ENCODE measurements at regions not wholly inside any gene's neighbourhood (a gene's known extent, or its start where the extent isn't known, plus 50 kb on each side); places are given as distances from the start of the nearest gene placed in this dataset.

GRCh38 chr20:39777610-39778009 is 815.5 kb downstream of the DHX35 start:
- Histone ChIP-seq H3K9me3 (ENCODE audit: control insufficient read depth, insufficient read depth, low read length) (no peaks in the 10 kb centered on the region), H3K4me3 (ENCODE audit: low read depth, low read length) (no peak overlapping the region), H3K9ac (ENCODE audit: low read depth, low read length) (no peak overlapping the region), H3K36me3 (ENCODE audit: control insufficient read depth, insufficient read depth, low read length) (no peaks in the 10 kb centered on the region), H3K27me3 (ENCODE audit: control insufficient read depth, insufficient read depth, low read length) (no peaks in the 10 kb centered on the region), H3K4me1 (ENCODE audit: control insufficient read depth, insufficient read depth, low read length) (no peaks in the 10 kb centered on the region)

GRCh38 chr20:39775110-39775509 is 813.0 kb downstream of the DHX35 start:
- Histone ChIP-seq H3K4me1 (ENCODE audit: control insufficient read depth, insufficient read depth, low read length) (no peaks in the 10 kb centered on the region), H3K9ac (ENCODE audit: low read depth, low read length) (no peak overlapping the region), H3K27me3 (ENCODE audit: control insufficient read depth, insufficient read depth, low read length) (no peaks in the 10 kb centered on the region), H3K36me3 (ENCODE audit: control insufficient read depth, insufficient read depth, low read length) (no peaks in the 10 kb centered on the region), H3K4me3 (ENCODE audit: low read depth, low read length) (no peak overlapping the region), H3K9me3 (ENCODE audit: control insufficient read depth, insufficient read depth, low read length) (no peaks in the 10 kb centered on the region)

- Histone ChIP-seq H3K9ac (ENCODE audit: low read depth, low read length) (no peak overlapping the region), H3K36me3 (ENCODE audit: control insufficient read depth, insufficient read depth, low read length) (no peaks in the 10 kb centered on the region), H3K4me1 (ENCODE audit: control insufficient read depth, insufficient read depth, low read length) (no peaks in the 10 kb centered on the region), H3K4me3 (ENCODE audit: low read depth, low read length) (no peak overlapping the region), H3K9me3 (ENCODE audit: control insufficient read depth, insufficient read depth, low read length) (no peaks in the 10 kb centered on the region), H3K27me3 (ENCODE audit: control insufficient read depth, insufficient read depth, low read length) (no peaks in the 10 kb centered on the region)
Measured at GRCh38 chr20:39773380-39774000, 811.3 kb downstream of the DHX35 start.

GRCh38 chr20:39767352-39767751 is 805.2 kb downstream of the DHX35 start:
- H3K4me3 ChIP-seq (ENCODE audit: low read depth, low read length) = no peak overlapping the region
- H3K27me3 ChIP-seq (ENCODE audit: control insufficient read depth, insufficient read depth, low read length) = no peaks in the 10 kb centered on the region
- H3K9ac ChIP-seq (ENCODE audit: low read depth, low read length) = no peak overlapping the region
- no peaks in the 10 kb centered on the region for H3K9me3 ChIP-seq (ENCODE audit: control insufficient read depth, insufficient read depth, low read length)
- H3K36me3 ChIP-seq (ENCODE audit: control insufficient read depth, insufficient read depth, low read length) = no peaks in the 10 kb centered on the region
- H3K4me1 ChIP-seq (ENCODE audit: control insufficient read depth, insufficient read depth, low read length) = no peaks in the 10 kb centered on the region

- no peaks in the 10 kb centered on the region for H3K27me3 ChIP-seq (ENCODE audit: control insufficient read depth, insufficient read depth, low read length)
- H3K4me3 ChIP-seq (ENCODE audit: low read depth, low read length) = no peak overlapping the region
- no peaks in the 10 kb centered on the region for H3K36me3 ChIP-seq (ENCODE audit: control insufficient read depth, insufficient read depth, low read length)
- H3K9me3 ChIP-seq (ENCODE audit: control insufficient read depth, insufficient read depth, low read length) = no peaks in the 10 kb centered on the region
- H3K9ac ChIP-seq (ENCODE audit: low read depth, low read length) = no peak overlapping the region
- no peaks in the 10 kb centered on the region for H3K4me1 ChIP-seq (ENCODE audit: control insufficient read depth, insufficient read depth, low read length)
Measured at GRCh38 chr20:39766333-39766732, 804.2 kb downstream of the DHX35 start.

GRCh38 chr20:39762716-39763115 is 800.6 kb downstream of the DHX35 start:
- H3K36me3 ChIP-seq (ENCODE audit: control insufficient read depth, insufficient read depth, low read length) = no peaks in the 10 kb centered on the region
- no peaks in the 10 kb centered on the region for H3K9me3 ChIP-seq (ENCODE audit: control insufficient read depth, insufficient read depth, low read length)
- no peak overlapping the region for H3K9ac ChIP-seq (ENCODE audit: low read depth, low read length)
- H3K4me3 ChIP-seq (ENCODE audit: low read depth, low read length) = no peak overlapping the region
- no peaks in the 10 kb centered on the region for H3K27me3 ChIP-seq (ENCODE audit: control insufficient read depth, insufficient read depth, low read length)
- H3K4me1 ChIP-seq (ENCODE audit: control insufficient read depth, insufficient read depth, low read length) = no peaks in the 10 kb centered on the region

- Histone ChIP-seq H3K27me3 (ENCODE audit: control insufficient read depth, insufficient read depth, low read length) (no peaks in the 10 kb centered on the region), H3K36me3 (ENCODE audit: control insufficient read depth, insufficient read depth, low read length) (no peaks in the 10 kb centered on the region), H3K9ac (ENCODE audit: low read depth, low read length) (no peak overlapping the region), H3K4me3 (ENCODE audit: low read depth, low read length) (no peak overlapping the region), H3K4me1 (ENCODE audit: control insufficient read depth, insufficient read depth, low read length) (no peaks in the 10 kb centered on the region), H3K9me3 (ENCODE audit: control insufficient read depth, insufficient read depth, low read length) (no peaks in the 10 kb centered on the region)
Measured at GRCh38 chr20:39758876-39759275, 796.7 kb downstream of the DHX35 start.

GRCh38 chr20:39756828-39757227 is 794.7 kb downstream of the DHX35 start:
- no peaks in the 10 kb centered on the region for H3K9me3 ChIP-seq (ENCODE audit: control insufficient read depth, insufficient read depth, low read length)
- no peaks in the 10 kb centered on the region for H3K27me3 ChIP-seq (ENCODE audit: control insufficient read depth, insufficient read depth, low read length)
- no peaks in the 10 kb centered on the region for H3K4me1 ChIP-seq (ENCODE audit: control insufficient read depth, insufficient read depth, low read length)
- no peaks in the 10 kb centered on the region for H3K36me3 ChIP-seq (ENCODE audit: control insufficient read depth, insufficient read depth, low read length)
- no peak overlapping the region for H3K4me3 ChIP-seq (ENCODE audit: low read depth, low read length)
- H3K9ac ChIP-seq (ENCODE audit: low read depth, low read length) = no peak overlapping the region

- Histone ChIP-seq H3K36me3 (ENCODE audit: control insufficient read depth, insufficient read depth, low read length) (no peaks in the 10 kb centered on the region), H3K27me3 (ENCODE audit: control insufficient read depth, insufficient read depth, low read length) (no peaks in the 10 kb centered on the region), H3K4me1 (ENCODE audit: control insufficient read depth, insufficient read depth, low read length) (no peaks in the 10 kb centered on the region), H3K9me3 (ENCODE audit: control insufficient read depth, insufficient read depth, low read length) (no peaks in the 10 kb centered on the region), H3K4me3 (ENCODE audit: low read depth, low read length) (no peak overlapping the region), H3K9ac (ENCODE audit: low read depth, low read length) (no peak overlapping the region)
Measured at GRCh38 chr20:39756369-39756768, 794.2 kb downstream of the DHX35 start.

- no peaks in the 10 kb centered on the region for H3K9me3 ChIP-seq (ENCODE audit: control insufficient read depth, insufficient read depth, low read length)
- H3K27me3 ChIP-seq (ENCODE audit: control insufficient read depth, insufficient read depth, low read length) = no peaks in the 10 kb centered on the region
- H3K36me3 ChIP-seq (ENCODE audit: control insufficient read depth, insufficient read depth, low read length) = no peaks in the 10 kb centered on the region
- no peak overlapping the region for H3K4me3 ChIP-seq (ENCODE audit: low read depth, low read length)
- no peaks in the 10 kb centered on the region for H3K4me1 ChIP-seq (ENCODE audit: control insufficient read depth, insufficient read depth, low read length)
- H3K9ac ChIP-seq (ENCODE audit: low read depth, low read length) = no peak overlapping the region
Measured at GRCh38 chr20:39752262-39752876, 790.2 kb downstream of the DHX35 start.

- H3K27me3 ChIP-seq (ENCODE audit: control insufficient read depth, insufficient read depth, low read length) = no peaks in the 10 kb centered on the region
- H3K4me1 ChIP-seq (ENCODE audit: control insufficient read depth, insufficient read depth, low read length) = no peaks in the 10 kb centered on the region
- no peaks in the 10 kb centered on the region for H3K36me3 ChIP-seq (ENCODE audit: control insufficient read depth, insufficient read depth, low read length)
- H3K9ac ChIP-seq (ENCODE audit: low read depth, low read length) = no peak overlapping the region
- no peaks in the 10 kb centered on the region for H3K9me3 ChIP-seq (ENCODE audit: control insufficient read depth, insufficient read depth, low read length)
- H3K4me3 ChIP-seq (ENCODE audit: low read depth, low read length) = no peak overlapping the region
Measured at GRCh38 chr20:39751557-39752137, 789.5 kb downstream of the DHX35 start.

GRCh38 chr20:39745380-39745779 is 783.2 kb downstream of the DHX35 start:
- Histone ChIP-seq H3K9me3 (ENCODE audit: control insufficient read depth, insufficient read depth, low read length) (no peaks in the 10 kb centered on the region), H3K27me3 (ENCODE audit: control insufficient read depth, insufficient read depth, low read length) (no peaks in the 10 kb centered on the region), H3K4me1 (ENCODE audit: control insufficient read depth, insufficient read depth, low read length) (no peaks in the 10 kb centered on the region), H3K36me3 (ENCODE audit: control insufficient read depth, insufficient read depth, low read length) (no peaks in the 10 kb centered on the region), H3K4me3 (ENCODE audit: low read depth, low read length) (no peak overlapping the region), H3K9ac (ENCODE audit: low read depth, low read length) (no peak overlapping the region)
